ENCODE measurements at regions not wholly inside any gene's neighbourhood (a gene's known extent, or its start where the extent isn't known, plus 50 kb on each side); places are given as distances from the start of the nearest gene placed in this dataset.
"Not testable (repeated sequence)": the region's sequence is repeated elsewhere in the genome, so short reads cannot be mapped to it uniquely, and the experiment has no call there.

- no peak for DNase-seq
Measured at GRCh38 chrX:46366381-46367207, 178.6 kb downstream of the ZNF674 start.

- DNase-seq = no peak
Measured at GRCh38 chrX:46354481-46354880, 190.7 kb downstream of the ZNF674 start.

- no peak for DNase-seq
Measured at GRCh38 chrX:46341767-46342322, 203.4 kb downstream of the ZNF674 start.

- DNase-seq = no peak
Measured at GRCh38 chrX:46340696-46341095, 204.5 kb downstream of the ZNF674 start.

- no peak for DNase-seq
Measured at GRCh38 chrX:46333550-46333949, 211.7 kb downstream of the ZNF674 start.

- DNase-seq = no peak
Measured at GRCh38 chrX:46330981-46331380, 214.2 kb downstream of the ZNF674 start.

GRCh38 chrX:46330513-46330912, 214.7 kb downstream of the ZNF674 start:
- no peak for DNase-seq

GRCh38 chrX:46328133-46328532, 217.1 kb downstream of the ZNF674 start:
- DNase-seq = no peak

GRCh38 chrX:46327566-46328115, 217.6 kb downstream of the ZNF674 start:
- no peak for DNase-seq

- no peak for DNase-seq
Measured at GRCh38 chrX:46326161-46326560, 219.1 kb downstream of the ZNF674 start.

GRCh38 chrX:46325312-46325877, 219.8 kb downstream of the ZNF674 start:
- no peak for DNase-seq

GRCh38 chrX:46324166-46324565, 221.1 kb downstream of the ZNF674 start:
- no peak for DNase-seq

GRCh38 chrX:46322929-46323328, 222.3 kb downstream of the ZNF674 start:
- not testable (repeated sequence) for DNase-seq

- no peak for DNase-seq
Measured at GRCh38 chrX:46321676-46322075, 223.5 kb downstream of the ZNF674 start.

GRCh38 chrX:46319750-46320149, 225.5 kb downstream of the ZNF674 start:
- DNase-seq = no peak

GRCh38 chrX:46318551-46318950, 226.7 kb downstream of the ZNF674 start:
- DNase-seq = no peak

GRCh38 chrX:46317163-46317562, 228.1 kb downstream of the ZNF674 start:
- DNase-seq = no peak

GRCh38 chrX:46311581-46312120, 233.6 kb downstream of the ZNF674 start:
- no peak for DNase-seq

- no peak for DNase-seq
Measured at GRCh38 chrX:46310815-46311497, 234.3 kb downstream of the ZNF674 start.

- no peak for DNase-seq
Measured at GRCh38 chrX:46308110-46308509, 237.1 kb downstream of the ZNF674 start.

GRCh38 chrX:46306103-46306502, 239.1 kb downstream of the ZNF674 start:
- DNase-seq = no peak

- no peak for DNase-seq
Measured at GRCh38 chrX:46305431-46305830, 239.8 kb downstream of the ZNF674 start.

GRCh38 chrX:46301903-46302302, 243.3 kb downstream of the ZNF674 start:
- no peak for DNase-seq
